Adrenal gland (tissue), 9 donors: ENCODE measurements at regions not wholly inside any gene's neighbourhood (a gene's known extent, or its start where the extent isn't known, plus 50 kb on each side); places are given as distances from the start of the nearest gene placed in this dataset.

ENCODE experiments used
- DNase-seq, 7 donors: peaks; one replicate each; pipeline ENCODE4 v3.0.0-alpha.2; 2019 to 2020
- H3K27ac ChIP-seq, 5 donors: fragments of 200-600 bp; sonication (generic) in 4 of 5; 1 replicate in 3 of 5; 2 replicates in 2 of 5; pipeline versions ENCODE4 v1.5.1 to v1.8.0; 2016 to 2020; ENCODE audit warnings: mild to moderate bottlenecking in 1 of 5
- H3K27me3 ChIP-seq: fragments of 200-600 bp; 2 replicates; pipeline ENCODE4 v1.8.0; 2021
- H3K36me3 ChIP-seq, 2 donors: fragments of 200-600 bp; replicated peaks in 1 of 2; 1 replicate in 1 of 2; 2 replicates in 1 of 2; pipeline versions ENCODE4 v1.5.1 to v1.8.0; 2018 to 2022
- H3K4me1 ChIP-seq, 2 donors: fragments of 200-600 bp; replicated peaks in 1 of 2; 1 replicate in 1 of 2; 2 replicates in 1 of 2; pipeline versions ENCODE4 v1.5.1 to v1.8.0; 2018 to 2021
- H3K4me3 ChIP-seq, 4 donors: fragments of 200-600 bp; sonication (generic) in 3 of 4; one replicate each; pipeline ENCODE4 v1.5.1; 2016 to 2018
- H3K9me3 ChIP-seq, 3 donors: fragments of 200-600 bp; sonication (generic) in 1 of 3; replicated peaks in 1 of 3; 1 replicate in 2 of 3; 2 replicates in 1 of 3; pipeline versions ENCODE4 v1.5.1 to v1.8.0; 2016 to 2021
- POLR2A ChIP-seq, 2 donors: fragments of 450-650 bp; IDR thresholded peaks; one replicate each; pipeline ENCODE4 v1.6.1; 2017; ENCODE audit warnings: antibody characterized with exemption in 2 of 2, mild to moderate bottlenecking in 2 of 2, moderate library complexity in 1 of 2
- WGBS, 4 donors: extraction: QIAGEN DNeasy Blood & Tissue Kit in 2 of 4; methylation state at CpG; one replicate each; pipeline versions ENCODE4 v1.1.5 to v1.1.7; 2013 to 2017; 5-methylcytosine and 5-hydroxymethylcytosine counted together
- intact Hi-C, 2 donors: fragments of 100-400 bp; cut with DNase I; formaldehyde crosslinking; loops; one replicate each; pipeline versions ENCODE4 v1.14.1 to v1.15.0; 2022 to 2023
- TF ChIP-seq, protein P1 (sequence below), 6 experiments: fragments of 450-650 bp in 4 of 6; fragments of 200-600 bp in 2 of 6; sonication (generic) in 1 of 6; IDR thresholded peaks; 1 replicate in 5 of 6; 2 replicates in 1 of 6; pipeline versions ENCODE4 v1.5.1 to v1.8.0; 2016 to 2021; ENCODE audit warnings: antibody characterized with exemption in 6 of 6, mild to moderate bottlenecking in 2 of 6, moderate library complexity in 1 of 6
- donor health status: healthy with polysubstance abuse.
- donor health status: Bipolar disorder and iron deficiency.
- donor health status: DM: yes; HTN: yes; CAD: no.
- donor health status: DM: no; HTN: no; CAD: no.
- donor health status: DM: no; HTN: no; CAD: no.

DNA sequence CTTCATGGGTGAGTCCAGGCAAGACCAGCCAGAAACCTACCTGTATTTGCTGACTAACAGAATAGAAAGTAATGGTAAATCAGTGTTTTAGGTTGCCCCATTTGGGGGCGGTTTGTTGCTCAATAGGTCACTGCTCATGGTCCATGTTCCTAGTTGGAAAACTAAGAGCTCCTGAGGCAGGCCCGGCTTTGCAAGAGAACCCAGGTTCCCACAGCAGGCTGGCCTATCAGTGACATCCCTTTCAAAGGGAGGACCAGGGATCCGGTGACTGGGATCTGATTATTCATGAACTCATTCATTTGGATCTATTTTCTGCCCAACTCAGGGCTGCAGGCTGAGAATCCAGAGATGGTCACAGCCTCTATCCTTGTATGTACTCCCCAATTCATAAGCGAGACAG is 163.9 kb downstream of the WNT7A start:
- Histone ChIP-seq H3K36me3 (no peaks in the 10 kb centered on the region), H3K27me3 (no peaks in the 10 kb centered on the region), H3K9me3 (no peaks in the 10 kb centered on the region), H3K27ac (no peak overlapping the region), H3K4me1 (no peaks in the 10 kb centered on the region), H3K4me3 (no peak overlapping the region)
- 67 to 93% (median 89%) methylated on average over 4 of the region's 4 CpGs for WGBS, 4 donors
- no peak for TF ChIP-seq POLR2A (IDR thresholded peaks at IDR 0.05)
- intact Hi-C loops, result no loop called here
- DNase-seq, result peak in 1 of 7 donors; percentile 10

- no peak overlapping the region for H3K27ac ChIP-seq
- no peaks in the 10 kb centered on the region for H3K9me3 ChIP-seq
- WGBS, 4 donors, result 77 to 92% (median 84%) methylated on average over 4 of the region's 4 CpGs
- peak in 1 of 7 donors; percentile 23 for DNase-seq
- no peaks in the 10 kb centered on the region for H3K27me3 ChIP-seq
- no peak overlapping the region for H3K4me3 ChIP-seq
- no peaks in the 10 kb centered on the region for H3K4me1 ChIP-seq
- intact Hi-C loops, result no loop called here
- TF ChIP-seq, protein P1, sequence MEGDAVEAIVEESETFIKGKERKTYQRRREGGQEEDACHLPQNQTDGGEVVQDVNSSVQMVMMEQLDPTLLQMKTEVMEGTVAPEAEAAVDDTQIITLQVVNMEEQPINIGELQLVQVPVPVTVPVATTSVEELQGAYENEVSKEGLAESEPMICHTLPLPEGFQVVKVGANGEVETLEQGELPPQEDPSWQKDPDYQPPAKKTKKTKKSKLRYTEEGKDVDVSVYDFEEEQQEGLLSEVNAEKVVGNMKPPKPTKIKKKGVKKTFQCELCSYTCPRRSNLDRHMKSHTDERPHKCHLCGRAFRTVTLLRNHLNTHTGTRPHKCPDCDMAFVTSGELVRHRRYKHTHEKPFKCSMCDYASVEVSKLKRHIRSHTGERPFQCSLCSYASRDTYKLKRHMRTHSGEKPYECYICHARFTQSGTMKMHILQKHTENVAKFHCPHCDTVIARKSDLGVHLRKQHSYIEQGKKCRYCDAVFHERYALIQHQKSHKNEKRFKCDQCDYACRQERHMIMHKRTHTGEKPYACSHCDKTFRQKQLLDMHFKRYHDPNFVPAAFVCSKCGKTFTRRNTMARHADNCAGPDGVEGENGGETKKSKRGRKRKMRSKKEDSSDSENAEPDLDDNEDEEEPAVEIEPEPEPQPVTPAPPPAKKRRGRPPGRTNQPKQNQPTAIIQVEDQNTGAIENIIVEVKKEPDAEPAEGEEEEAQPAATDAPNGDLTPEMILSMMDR (IDR thresholded peaks at IDR 0.05), result no peak
- TF ChIP-seq POLR2A (IDR thresholded peaks at IDR 0.05), result no peak
- H3K36me3 ChIP-seq, result no peaks in the 10 kb centered on the region
Observed at GRCh38 chr3:13715167-13715954, 164.5 kb downstream of the WNT7A start.

DNA sequence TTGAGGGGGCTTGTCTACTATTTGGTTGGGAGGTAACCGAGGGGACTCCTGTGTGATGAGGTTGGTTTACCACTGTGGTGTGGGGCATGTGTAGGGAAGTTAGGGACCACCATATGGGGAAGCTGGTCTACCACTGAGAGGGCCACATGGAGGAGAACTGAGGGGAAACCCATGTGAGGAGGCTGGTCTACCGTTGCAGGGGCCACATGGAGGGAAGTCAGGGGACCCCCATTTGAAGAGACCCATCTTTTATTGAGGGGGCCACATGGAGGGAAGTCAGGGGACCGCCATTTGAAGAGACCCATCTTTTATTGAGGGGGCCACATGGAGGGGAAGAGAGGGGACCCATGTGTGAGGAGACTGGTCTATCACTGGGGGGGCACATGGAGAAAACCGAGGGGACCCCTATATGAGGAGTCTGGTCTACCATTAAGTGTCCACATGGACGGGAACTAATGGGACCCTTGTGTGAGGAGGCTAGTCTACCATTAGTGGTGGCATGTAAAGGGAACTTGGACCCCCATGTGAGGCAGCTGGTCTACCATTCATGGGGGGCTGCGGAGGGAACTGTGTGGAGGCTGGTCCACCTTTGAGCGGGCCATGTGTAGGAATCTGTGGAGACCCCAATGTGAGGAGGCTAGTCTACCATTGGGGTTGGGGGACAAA is 165.5 kb downstream of the FBLN2 start:
- Histone ChIP-seq H3K4me1 (no peaks in the 10 kb centered on the region), H3K4me3 (no peak overlapping the region), H3K27me3 (no peaks in the 10 kb centered on the region), H3K9me3 (no peaks in the 10 kb centered on the region), H3K27ac (no peak overlapping the region), H3K36me3 (no peaks in the 10 kb centered on the region)
- peak in 1 of 7 donors; percentile 18 for DNase-seq
- no peak for TF ChIP-seq POLR2A (IDR thresholded peaks at IDR 0.05)
- TF ChIP-seq, protein P1 (IDR thresholded peaks at IDR 0.05), result no peak
- WGBS, 4 donors, result 91 to 92% (median 91%) methylated on average over 7 of the region's 7 CpGs
- intact Hi-C loops, result no loop called here

- Histone ChIP-seq H3K4me3 (no peak overlapping the region), H3K27me3 (no peaks in the 10 kb centered on the region), H3K4me1 (no peaks in the 10 kb centered on the region), H3K36me3 (no peaks in the 10 kb centered on the region), H3K27ac (no peak overlapping the region), H3K9me3 (no peaks in the 10 kb centered on the region)
- intact Hi-C loops, result no loop called here
- peak in 3 of 7 donors; percentile 4 to 11 (median 5) for DNase-seq
- WGBS, 4 donors, result 78 to 85% (median 81%) methylated on average over 4 of the region's 4 CpGs
- no peak for TF ChIP-seq POLR2A (IDR thresholded peaks at IDR 0.05)
Observed at GRCh38 chr3:13713396-13713795, 164.5 kb downstream of the FBLN2 start.

DNA sequence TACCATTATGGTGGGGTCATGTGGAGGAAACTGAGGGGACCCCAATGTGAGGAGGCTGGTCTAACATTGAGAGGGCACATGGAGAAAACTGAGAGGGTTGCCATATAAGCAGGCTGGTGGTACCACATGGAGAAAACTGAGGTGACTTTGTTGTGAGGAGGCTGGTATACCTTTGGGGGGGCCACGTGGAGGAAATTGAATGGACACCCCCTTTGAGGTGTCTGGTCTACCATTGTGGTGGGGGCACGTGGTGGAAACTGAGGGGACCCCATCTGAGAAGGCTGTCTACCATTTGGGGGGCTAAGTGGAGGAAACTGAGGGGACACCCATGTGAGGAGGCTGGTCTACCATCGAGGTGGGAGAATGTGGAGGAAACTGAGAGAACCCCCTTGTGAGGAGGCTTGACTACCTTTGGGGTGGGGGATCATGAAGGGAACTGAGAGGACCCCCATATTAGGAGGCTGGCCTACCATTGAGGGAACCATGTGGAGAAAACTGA is 163.8 kb downstream of the FBLN2 start:
- TF ChIP-seq, protein P1 (IDR thresholded peaks at IDR 0.05), result no peak
- TF ChIP-seq POLR2A (IDR thresholded peaks at IDR 0.05), result no peak
- Histone ChIP-seq H3K9me3 (no peaks in the 10 kb centered on the region), H3K27me3 (no peaks in the 10 kb centered on the region), H3K27ac (no peak overlapping the region), H3K36me3 (no peaks in the 10 kb centered on the region), H3K4me3 (no peak overlapping the region), H3K4me1 (no peaks in the 10 kb centered on the region)
- DNase-seq, result peak in 1 of 7 donors; percentile 8
- intact Hi-C loops, result no loop called here
- 52 to 65% (median 54%) methylated on average over 3 of the region's 3 CpGs for WGBS, 4 donors
